HG03060 (cell line): ENCODE measurements at regions not wholly inside any gene's neighbourhood (a gene's known extent, or its start where the extent isn't known, plus 50 kb on each side); places are given as distances from the start of the nearest gene placed in this dataset.
"Not testable (repeated sequence)": the region's sequence is repeated elsewhere in the genome, so short reads cannot be mapped to it uniquely, and the experiment has no call there.

Source experiments
- ATAC-seq: cut with Tn5 transposase; IDR thresholded peaks from one replicate; pipeline ENCODE4 v1.9.1; 2021; ENCODE audit warnings: low read depth, moderate number of reproducible peaks; ENCODE audit not compliant: unreplicated experiment

DNA sequence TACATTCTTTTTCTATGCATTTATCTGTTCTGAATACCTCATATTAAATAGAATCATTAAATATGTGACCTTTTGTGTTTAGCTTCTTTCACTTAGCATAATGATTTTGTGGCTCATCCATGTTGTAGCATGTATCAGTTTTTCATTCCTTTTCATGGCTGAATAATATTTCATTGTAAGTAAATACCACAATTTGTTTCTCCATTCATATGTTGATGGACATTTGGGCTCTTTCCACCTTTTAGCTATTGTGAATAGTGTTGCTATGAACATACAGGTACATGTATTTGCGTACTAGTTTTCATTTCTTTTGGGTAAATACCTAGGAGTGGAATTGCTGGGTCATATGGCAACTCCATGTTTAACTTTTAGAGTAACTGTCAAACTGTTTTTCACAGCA is 85.1 kb downstream of the GNL3L start:
- ATAC-seq, result no peak

DNA sequence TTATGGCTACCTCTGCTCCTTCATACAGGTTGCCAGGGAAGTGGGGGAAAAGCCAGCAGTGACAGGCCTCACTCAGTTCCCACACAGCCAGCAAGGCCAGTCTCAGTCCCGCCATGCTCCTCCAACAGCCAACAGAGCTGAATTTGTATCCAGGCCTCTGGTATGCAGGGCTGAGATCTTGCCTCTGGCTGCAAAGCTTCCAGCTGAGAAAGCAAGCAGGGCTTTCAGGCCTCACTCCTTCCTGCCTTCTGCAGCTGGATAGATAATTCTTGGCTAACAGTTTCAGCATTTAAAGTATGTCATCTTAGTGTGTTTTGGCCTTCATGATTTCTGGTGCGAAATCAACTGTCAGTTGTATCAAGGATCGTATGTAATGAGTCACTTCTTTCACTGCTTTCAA is 103.6 kb downstream of the GNL3L start:
- no peak for ATAC-seq

- no peak for ATAC-seq
These were observed 109.0 kb downstream of the GNL3L start for GRCh38 chrX:54639018-54639345.

DNA sequence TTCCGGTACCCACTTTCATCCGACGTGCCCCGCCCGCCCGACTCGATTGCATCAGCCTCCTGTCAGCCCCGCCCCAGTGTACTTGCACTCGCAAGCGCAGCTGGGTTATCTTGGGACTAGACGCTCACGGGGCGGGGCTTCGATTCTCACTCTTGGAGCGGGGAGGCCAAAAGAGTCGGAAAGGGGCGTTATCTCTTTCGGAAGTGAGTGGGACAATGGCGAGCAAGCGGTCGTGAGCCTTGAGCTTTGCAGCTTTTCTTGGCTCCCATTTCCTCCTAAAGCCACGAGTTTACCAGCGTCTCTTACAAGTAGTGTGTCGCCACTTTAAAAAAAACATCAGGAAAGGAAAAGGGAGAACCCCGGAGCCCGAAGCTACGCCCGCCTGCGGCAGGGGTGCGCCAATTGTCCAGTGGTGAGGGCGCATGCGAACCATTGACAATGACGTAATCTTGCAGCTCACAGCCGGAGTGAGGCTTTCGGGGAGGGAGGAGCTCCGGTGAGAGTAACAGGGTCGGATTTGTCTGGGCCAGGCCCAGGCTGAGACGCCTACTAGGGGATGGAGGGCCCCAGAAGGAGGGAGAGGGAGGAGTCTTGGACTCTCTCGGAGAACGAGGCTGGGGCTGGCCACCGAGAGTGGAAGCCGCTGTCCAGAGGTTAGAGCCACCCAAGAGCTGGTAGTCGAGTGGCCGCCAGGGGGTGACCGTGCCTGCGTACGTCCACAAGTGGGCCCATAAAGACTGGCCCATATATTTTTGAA is 109.5 kb downstream of the GNL3L start:
- peak; percentile 95 for ATAC-seq

GRCh38 chrX:54640103-54640690 is 110.2 kb downstream of the GNL3L start:
- no peak for ATAC-seq

- no peak for ATAC-seq
These were observed 110.7 kb downstream of the GNL3L start for GRCh38 chrX:54640736-54641135.

GRCh38 chrX:54641530-54641929 is 111.5 kb downstream of the GNL3L start:
- ATAC-seq, result no peak

- not testable (repeated sequence) for ATAC-seq
These were observed 117.6 kb downstream of the GNL3L start for GRCh38 chrX:54647607-54648006.

DNA sequence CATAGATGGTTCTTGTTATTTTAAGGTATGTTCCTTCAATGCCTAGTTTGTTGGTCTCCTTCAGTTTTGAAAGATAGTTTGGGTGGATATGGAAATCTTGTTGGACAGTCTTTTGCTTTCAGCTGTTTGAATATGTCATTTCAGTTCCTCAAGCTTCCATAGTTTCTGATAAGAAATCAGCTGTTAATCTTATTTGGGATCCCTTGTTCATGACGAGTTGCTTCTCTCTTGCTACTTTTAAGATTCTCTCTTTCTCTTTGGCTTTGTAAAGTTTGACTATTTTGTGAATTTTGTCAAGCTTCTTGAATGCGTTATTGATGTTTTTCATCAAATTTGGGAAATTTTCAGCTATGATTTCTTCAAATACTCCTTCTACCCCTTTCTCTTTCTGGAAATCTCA is 129.5 kb downstream of the GNL3L start:
- ATAC-seq, result no peak

- no peak for ATAC-seq
These were observed 122.3 kb downstream of the ITIH6 start for GRCh38 chrX:54675762-54676161.

DNA sequence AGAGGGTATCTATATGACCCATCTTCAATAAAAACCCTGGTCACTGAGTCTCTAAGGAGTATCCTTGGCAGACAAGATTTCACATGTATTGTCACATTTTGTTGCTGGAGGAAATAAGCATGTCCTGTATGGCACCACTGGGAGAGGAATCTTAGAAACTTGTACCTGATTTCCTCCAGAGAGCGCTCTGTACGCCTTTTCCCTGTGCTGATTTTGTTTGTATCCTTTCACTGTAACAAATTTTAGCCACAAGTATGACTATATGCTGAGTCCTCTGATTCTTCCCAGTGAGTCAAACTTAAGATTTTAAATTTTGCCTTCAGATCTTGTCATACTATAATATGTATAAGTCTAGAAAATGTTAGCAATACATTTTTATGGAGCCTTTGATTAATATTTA is 102.8 kb downstream of the ITIH6 start:
- ATAC-seq, result no peak

DNA sequence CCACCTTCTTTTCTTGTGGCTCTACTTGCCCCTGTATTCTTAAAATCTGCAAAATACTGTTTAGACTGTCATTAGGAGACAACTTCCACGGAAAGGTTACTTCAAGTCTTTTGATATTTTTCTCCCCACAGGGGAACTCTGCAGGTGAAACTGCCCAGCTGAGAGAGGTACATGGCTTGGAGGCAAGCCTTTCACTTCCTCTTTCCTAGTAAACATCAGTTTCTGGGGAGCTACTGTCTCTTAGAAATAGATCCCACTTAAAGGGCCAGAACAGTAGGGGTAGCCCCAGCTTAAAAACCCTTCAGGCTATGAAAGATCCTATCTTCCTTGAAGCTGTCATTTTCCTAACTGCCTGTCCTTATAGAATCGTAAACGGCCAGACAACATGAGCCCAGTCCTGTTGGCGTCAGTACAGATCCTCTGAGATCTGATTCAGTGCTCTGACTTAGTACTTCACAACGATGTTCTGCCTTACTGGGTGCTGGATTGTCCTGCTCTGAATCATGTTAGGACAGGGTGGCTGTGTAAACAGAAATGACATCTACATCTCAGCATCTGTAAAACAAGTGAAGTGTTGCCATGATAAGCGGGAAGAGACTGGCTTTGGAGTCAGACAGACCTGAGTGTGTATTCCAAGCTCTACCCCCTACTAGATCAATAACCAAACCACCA is 102.1 kb downstream of the ITIH6 start:
- ATAC-seq, result peak; percentile 69
